ENCODE measurements at regions not wholly inside any gene's neighbourhood (a gene's known extent, or its start where the extent isn't known, plus 50 kb on each side); places are given as distances from the start of the nearest gene placed in this dataset.
A peak's percentile ranks its signal among the peaks of the same experiment; 100 is the strongest.

DNA sequence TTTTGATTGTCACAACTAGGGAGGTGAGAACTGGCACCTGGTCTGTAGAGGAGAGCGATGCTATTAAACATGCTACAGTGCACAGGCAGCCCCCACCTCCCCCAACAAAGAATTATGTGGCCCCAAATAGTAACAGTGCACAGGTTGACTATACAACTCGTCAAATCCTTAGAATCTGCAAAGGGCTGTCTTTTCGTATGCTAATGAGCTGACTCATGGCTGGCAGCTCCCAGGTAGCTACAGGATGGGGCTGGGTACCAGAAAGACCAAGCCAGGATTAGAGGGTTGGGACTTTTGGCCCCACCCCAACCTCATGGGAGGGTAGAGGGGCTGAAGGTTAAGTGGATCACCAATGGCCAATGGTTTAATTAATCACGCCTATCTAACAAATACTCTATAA is 104.7 kb upstream of the SORBS2 start:
- no peak for ATAC-seq (ENCODE audit: low read depth)
- TF ChIP-seq, protein P1, sequence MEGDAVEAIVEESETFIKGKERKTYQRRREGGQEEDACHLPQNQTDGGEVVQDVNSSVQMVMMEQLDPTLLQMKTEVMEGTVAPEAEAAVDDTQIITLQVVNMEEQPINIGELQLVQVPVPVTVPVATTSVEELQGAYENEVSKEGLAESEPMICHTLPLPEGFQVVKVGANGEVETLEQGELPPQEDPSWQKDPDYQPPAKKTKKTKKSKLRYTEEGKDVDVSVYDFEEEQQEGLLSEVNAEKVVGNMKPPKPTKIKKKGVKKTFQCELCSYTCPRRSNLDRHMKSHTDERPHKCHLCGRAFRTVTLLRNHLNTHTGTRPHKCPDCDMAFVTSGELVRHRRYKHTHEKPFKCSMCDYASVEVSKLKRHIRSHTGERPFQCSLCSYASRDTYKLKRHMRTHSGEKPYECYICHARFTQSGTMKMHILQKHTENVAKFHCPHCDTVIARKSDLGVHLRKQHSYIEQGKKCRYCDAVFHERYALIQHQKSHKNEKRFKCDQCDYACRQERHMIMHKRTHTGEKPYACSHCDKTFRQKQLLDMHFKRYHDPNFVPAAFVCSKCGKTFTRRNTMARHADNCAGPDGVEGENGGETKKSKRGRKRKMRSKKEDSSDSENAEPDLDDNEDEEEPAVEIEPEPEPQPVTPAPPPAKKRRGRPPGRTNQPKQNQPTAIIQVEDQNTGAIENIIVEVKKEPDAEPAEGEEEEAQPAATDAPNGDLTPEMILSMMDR (IDR thresholded peaks at IDR 0.05; ENCODE audit: poor library complexity, severe bottlenecking): no peak
- Histone ChIP-seq H3K4me3 (ENCODE audit: severe bottlenecking) (no peak overlapping the region), H3K4me1 (ENCODE audit: insufficient read depth, poor library complexity, severe bottlenecking) (peaks cover 28% of the 10 kb centered on the region), H3K36me3 (ENCODE audit: low read depth) (no peaks in the 10 kb centered on the region), H3K27ac (ENCODE audit: poor library complexity, severe bottlenecking) (no peak overlapping the region), H3K9me3 (ENCODE audit: severe bottlenecking) (no peaks in the 10 kb centered on the region), H3K27me3 (ENCODE audit: insufficient read depth, poor library complexity, severe bottlenecking) (no peaks in the 10 kb centered on the region)
- DNase-seq (ENCODE audit: low spot score): no peak

DNA sequence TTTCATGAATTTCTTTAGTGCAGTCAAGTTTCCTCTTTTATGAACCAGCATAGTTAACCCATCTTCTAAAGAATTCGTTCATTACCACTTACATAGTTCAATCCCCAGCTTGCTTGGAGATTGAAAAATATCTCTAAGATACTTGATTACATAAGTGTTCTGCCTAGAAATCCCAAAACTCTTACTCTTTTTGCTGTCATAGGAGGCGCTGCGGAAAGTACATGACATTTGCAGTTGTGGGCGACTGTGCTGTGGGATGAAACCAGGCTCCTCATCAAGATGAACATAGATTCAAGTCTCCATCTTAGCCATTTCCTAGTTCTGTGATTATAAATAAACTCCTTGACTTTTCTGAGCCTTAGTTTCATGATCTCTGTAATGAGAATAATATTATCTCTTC is 107.1 kb upstream of the SORBS2 start:
- H3K27me3 ChIP-seq (ENCODE audit: insufficient read depth, poor library complexity, severe bottlenecking): no peaks in the 10 kb centered on the region
- H3K9me3 ChIP-seq (ENCODE audit: severe bottlenecking): no peaks in the 10 kb centered on the region
- DNase-seq (ENCODE audit: low spot score): no peak
- H3K4me1 ChIP-seq (ENCODE audit: insufficient read depth, poor library complexity, severe bottlenecking): peaks cover 13% of the 10 kb centered on the region
- no peaks in the 10 kb centered on the region for H3K36me3 ChIP-seq (ENCODE audit: low read depth)
- H3K27ac ChIP-seq (ENCODE audit: poor library complexity, severe bottlenecking): no peak overlapping the region
- H3K4me3 ChIP-seq (ENCODE audit: severe bottlenecking): no peak overlapping the region
- no peak for ATAC-seq (ENCODE audit: low read depth)
- TF ChIP-seq, protein P1 (IDR thresholded peaks at IDR 0.05; ENCODE audit: poor library complexity, severe bottlenecking): no peak

DNA sequence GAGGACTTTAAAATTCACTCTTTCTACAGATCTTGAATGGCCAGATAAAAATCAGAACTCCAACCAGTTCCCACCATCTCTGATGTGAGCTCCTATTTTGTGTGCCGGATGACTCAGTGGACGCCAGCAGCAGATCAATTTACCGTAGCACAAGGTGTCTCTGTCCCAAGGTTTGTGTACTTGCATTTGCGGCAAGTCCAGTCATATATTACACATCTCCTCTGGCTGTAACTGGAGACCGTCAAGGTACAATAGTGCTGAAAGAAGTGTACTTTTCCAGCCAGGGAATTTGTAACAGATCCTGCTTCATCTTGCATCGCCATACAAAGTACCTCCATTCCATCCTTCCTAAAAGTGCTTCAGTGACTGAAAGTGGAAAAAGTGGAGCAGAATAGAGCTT is 108.2 kb upstream of the SORBS2 start:
- peak; percentile 100 for ATAC-seq (ENCODE audit: low read depth)
- TF ChIP-seq, protein P1 (IDR thresholded peaks at IDR 0.05; ENCODE audit: poor library complexity, severe bottlenecking): no peak
- no peak for DNase-seq (ENCODE audit: low spot score)
- Histone ChIP-seq H3K27me3 (ENCODE audit: insufficient read depth, poor library complexity, severe bottlenecking) (no peaks in the 10 kb centered on the region), H3K4me3 (ENCODE audit: severe bottlenecking) (no peak overlapping the region), H3K9me3 (ENCODE audit: severe bottlenecking) (no peaks in the 10 kb centered on the region), H3K27ac (ENCODE audit: poor library complexity, severe bottlenecking) (no peak overlapping the region), H3K4me1 (ENCODE audit: insufficient read depth, poor library complexity, severe bottlenecking) (peaks cover 13% of the 10 kb centered on the region), H3K36me3 (ENCODE audit: low read depth) (no peaks in the 10 kb centered on the region)

DNA sequence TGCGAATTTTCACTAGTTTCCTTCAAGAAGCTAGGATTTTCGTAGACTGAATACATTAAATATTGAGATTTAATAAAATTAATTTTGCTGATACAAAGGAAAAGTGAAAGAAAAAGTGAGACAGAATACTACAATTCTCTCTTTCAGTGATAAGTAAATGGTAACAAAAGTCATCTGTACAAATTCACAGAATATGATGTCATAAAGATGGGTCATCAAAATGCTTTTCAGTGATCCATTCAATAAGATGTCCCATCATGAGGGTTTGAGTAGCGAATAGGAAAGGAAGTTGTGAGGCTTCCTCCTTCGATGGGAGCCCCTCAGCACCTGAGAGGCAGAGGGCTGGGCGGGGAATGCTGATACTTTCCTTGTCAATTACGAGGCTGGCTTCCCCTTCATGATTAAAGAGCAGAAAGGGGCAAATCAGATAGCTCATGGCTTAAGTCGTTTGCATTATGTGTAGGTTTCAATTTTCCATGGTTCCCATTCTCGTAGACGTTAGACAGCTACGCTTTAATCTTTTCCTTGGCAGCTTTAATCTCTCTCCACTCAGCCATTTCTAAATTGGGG is 108.8 kb upstream of the SORBS2 start:
- ATAC-seq (ENCODE audit: low read depth) (no peak), DNase-seq (ENCODE audit: low spot score) (no peak)
- Histone ChIP-seq H3K4me1 (ENCODE audit: insufficient read depth, poor library complexity, severe bottlenecking) (peaks cover 13% of the 10 kb centered on the region), H3K27me3 (ENCODE audit: insufficient read depth, poor library complexity, severe bottlenecking) (no peaks in the 10 kb centered on the region), H3K9me3 (ENCODE audit: severe bottlenecking) (no peaks in the 10 kb centered on the region), H3K4me3 (ENCODE audit: severe bottlenecking) (no peak overlapping the region), H3K36me3 (ENCODE audit: low read depth) (no peaks in the 10 kb centered on the region), H3K27ac (ENCODE audit: poor library complexity, severe bottlenecking) (no peak overlapping the region)
- TF ChIP-seq, protein P1 (IDR thresholded peaks at IDR 0.05; ENCODE audit: poor library complexity, severe bottlenecking): no peak

All from RWPE2 (cell line).